Stimulated activated CD4-positive, alpha-beta T cell treated with anti-CD3 and anti-CD28 coated beads, TNF-alpha, amount 100 ng/mL, for 24 hours (primary cell): ENCODE measurements at regions not wholly inside any gene's neighbourhood (a gene's known extent, or its start where the extent isn't known, plus 50 kb on each side); places are given as distances from the start of the nearest gene placed in this dataset.
"Not testable (repeated sequence)": the region's sequence is repeated elsewhere in the genome, so short reads cannot be mapped to it uniquely, and the experiment has no call there.

Experiments
- DNase-seq, 3 experiments: peaks; one replicate each; pipeline ENCODE4 v3.0.0-alpha.2; 2020; ENCODE audit warnings: low read depth in 3 of 3

- DNase-seq = no peak
Measured at GRCh38 chr14:104230946-104231345, 92.6 kb downstream of the KIF26A start.

- DNase-seq = no peak
Measured at GRCh38 chr14:104232070-104232484, 93.7 kb downstream of the KIF26A start.

DNA sequence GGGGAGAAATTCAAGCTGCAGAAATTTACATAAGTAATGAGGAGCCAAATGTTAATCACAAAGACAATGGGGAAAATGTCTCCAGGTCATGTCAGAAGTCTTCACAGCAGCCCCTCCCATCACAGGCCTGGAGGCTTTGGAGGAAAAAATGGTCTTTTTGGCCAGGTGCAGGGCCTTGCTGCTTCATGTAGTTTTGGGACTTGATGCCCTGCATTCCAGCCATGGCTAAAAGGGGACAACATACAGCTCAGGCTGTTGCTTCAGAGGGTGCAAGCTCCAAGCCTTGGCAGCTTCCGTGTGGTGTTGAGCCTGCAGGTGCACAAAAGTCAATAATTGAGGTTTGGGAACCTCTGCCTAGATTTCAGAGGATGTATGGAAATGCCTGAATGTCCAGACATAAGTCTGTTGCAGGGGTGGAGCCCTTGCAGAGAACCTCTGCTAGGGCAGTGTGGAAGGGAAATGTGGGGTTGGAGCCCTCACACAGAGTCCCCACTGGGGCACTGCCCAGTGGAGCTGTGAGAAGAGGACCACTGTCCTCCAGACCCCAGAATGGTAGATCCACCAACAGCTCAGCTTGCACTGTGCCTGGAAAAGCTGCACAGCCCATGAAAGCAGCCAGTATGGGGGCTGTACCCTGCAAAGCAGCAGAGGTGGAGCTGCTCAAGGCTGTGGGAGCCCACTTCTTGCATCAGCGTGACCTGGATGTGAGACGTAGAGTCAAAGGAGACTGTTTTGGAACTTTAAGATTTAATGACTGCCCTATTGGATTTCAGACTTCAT lies 95.8 kb downstream of the KIF26A start:
- not testable (repeated sequence) for DNase-seq

GRCh38 chr14:104235686-104236085 lies 97.3 kb downstream of the KIF26A start:
- DNase-seq = no peak

GRCh38 chr14:104237651-104238423 lies 99.5 kb downstream of the KIF26A start:
- no peak for DNase-seq

DNA sequence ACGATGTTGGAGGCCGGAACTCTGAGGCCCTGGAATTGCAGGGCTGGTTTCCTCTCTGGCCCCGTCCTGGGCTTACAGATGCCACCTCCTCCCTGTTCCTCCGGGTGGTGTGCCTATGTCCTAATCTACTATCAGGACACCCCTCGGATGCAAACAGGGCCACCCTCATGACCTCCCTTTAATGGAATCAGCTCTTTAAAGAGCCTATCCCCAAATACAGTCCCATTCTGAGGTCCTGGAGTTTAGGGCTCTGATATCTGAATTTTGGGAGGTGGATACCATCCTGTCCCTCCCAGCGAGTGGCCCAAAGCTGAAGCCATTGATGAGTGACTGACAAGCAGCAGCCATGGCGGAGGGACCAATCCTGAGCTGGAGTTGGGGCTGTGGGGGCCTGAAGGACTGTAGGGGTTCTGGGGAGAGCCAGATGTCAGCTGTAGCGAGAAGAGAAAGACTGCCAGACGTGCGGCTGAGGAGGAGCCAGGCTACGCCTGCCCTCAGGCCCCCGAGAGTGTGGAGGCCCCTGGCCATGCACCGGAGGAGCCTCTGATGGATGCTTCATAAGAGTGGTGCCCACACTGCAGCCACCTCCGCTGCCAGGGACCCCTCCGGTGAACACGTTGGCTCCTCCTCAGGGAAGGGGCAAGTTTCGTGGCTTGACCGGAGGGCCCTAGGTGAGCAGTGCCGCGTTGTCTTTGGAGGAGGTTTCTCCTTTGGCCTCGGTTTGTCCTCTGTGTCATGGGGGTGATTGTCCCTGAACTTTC lies 100.2 kb downstream of the KIF26A start:
- no peak for DNase-seq

GRCh38 chr14:104239185-104239775 lies 100.9 kb downstream of the KIF26A start:
- no peak for DNase-seq

DNA sequence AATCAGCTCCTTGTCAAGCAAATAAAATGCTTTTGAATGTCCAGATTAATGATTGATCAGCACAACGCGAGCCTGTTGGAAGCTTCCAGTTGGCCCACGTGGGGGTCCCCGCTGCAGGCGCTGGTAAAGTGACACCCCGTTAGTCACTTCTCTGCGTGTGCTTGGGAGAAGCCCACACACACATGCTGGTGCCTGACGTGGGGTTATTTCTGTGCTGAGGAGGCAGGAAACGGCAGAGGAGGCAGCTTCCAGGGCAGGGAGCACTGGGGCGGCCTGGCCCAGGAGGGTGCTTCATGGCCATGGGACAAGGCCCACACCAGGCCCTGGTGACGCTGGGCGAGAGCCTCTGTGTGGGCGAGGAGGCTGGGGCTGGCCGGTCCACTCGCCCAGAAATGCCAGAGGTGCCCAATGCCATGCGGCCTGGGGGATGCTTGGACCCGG lies 101.5 kb downstream of the KIF26A start:
- DNase-seq = no peak

GRCh38 chr14:104240434-104241157 lies 102.2 kb downstream of the KIF26A start:
- DNase-seq = no peak

- no peak for DNase-seq
Measured at GRCh38 chr14:104243200-104243599, 104.8 kb downstream of the KIF26A start.

- no peak for DNase-seq
Measured at GRCh38 chr14:104244221-104245011, 106.0 kb downstream of the KIF26A start.

DNA sequence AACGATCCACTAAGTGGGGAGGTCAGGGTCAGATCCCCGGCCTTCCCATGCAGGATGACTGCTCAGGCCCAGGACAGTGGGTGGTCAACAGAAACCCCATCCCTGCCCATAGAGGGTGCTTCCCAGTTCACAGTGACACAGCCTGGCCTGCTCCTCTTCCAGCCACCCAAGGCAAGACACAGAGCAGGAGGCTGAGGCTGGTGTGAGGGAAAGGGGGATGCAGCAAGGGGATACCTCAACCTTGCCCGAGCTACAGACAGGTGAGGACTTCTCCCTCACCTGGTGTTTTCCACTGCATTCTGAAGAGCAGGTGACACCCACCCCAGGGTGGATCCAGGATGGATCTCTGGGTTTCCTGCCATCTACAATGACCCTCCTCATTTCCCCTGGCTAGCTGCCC lies 106.7 kb downstream of the KIF26A start:
- DNase-seq = no peak

GRCh38 chr14:104245723-104246122 lies 107.3 kb downstream of the KIF26A start:
- no peak for DNase-seq

DNA sequence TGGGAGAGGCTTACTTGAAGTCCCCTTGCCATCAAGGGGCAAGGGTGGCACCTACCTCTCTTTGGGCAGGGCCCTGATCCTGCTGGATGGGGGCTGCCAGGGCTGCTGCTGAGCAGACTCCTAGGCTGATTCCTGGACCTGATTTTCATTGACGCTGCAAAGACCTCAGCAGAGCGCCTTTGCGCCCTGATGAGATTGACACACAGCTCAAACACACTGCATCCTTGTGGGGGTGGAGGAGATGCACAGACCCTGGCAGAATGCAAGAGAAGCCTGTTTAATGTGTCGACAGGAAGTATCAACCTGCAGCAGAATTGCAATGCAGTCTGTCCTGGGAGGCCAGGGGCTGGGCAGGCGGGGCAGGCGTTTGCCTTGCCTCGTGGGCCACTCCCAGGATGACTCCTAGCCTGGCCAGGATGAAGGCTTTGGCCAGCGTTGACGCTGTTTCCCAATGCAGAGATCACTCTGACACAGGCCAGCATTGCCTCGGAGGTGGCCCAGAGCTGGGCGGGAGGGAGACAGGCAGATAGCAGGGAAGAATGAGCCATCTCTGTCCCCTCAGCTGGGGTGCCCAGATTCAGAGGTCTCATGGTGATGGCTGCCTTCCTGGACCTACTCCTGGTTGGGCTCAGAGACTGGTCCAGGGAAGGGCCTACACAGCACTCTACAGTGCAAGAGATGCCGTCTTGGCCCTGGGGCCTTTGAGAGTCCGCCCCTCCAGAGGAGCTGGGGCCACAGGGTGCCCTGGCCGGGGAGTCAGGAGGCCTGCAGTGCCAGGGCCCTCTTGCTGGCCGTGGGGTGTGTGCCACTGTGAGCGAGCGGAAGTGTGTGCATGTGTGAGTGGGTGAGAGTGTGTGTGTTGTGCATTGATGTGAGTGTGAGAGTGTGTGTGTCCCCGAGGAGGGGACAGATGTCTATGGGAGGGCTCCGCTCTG lies 108.3 kb downstream of the KIF26A start:
- no peak for DNase-seq

- DNase-seq = no peak
Measured at GRCh38 chr14:104247336-104248202, 109.2 kb downstream of the KIF26A start.

- no peak for DNase-seq
Measured at GRCh38 chr14:104248203-104249055, 110.0 kb downstream of the KIF26A start.

DNA sequence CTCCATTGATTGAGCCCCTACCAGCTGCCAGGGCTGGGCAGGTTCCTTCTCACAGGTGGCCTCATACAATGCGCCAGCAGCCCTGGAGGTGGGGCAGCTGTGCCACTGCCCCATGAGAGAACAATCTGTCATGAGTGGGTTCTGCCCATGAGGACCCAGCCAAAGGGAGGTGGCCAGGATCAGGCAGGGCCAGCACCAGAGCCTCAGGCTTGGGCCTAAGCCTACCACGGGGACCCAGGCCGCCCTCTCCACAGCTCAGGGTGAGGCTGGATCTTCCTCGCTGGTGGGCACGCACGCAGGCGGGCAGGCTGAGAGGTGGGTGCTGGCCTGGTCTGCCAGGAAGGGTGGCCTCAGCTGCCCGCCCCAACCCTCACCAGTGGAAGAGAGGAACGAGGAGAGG lies 110.7 kb downstream of the KIF26A start:
- no peak for DNase-seq
